SK-N-SH (cell line): ENCODE measurements at regions not wholly inside any gene's neighbourhood (a gene's known extent, or its start where the extent isn't known, plus 50 kb on each side); places are given as distances from the start of the nearest gene placed in this dataset.
"Not testable (repeated sequence)": the region's sequence is repeated elsewhere in the genome, so short reads cannot be mapped to it uniquely, and the experiment has no call there.

Experiments used
- CHD2 ChIP-seq: fragments of 150-350 bp; IDR thresholded peaks from 2 replicates; pipeline ENCODE4 v1.6.1; 2018; ENCODE audit warnings: low read length; ENCODE audit not compliant: partially characterized antibody
- GABPA ChIP-seq: IDR thresholded peaks from 2 replicates; pipeline ENCODE4 v1.4.0; 2012; ENCODE audit warnings: low read depth, mild to moderate bottlenecking
- GATA2 ChIP-seq: sonication (generic); formaldehyde crosslinking; IDR thresholded peaks from 2 replicates; pipeline ENCODE4 v1.5.0; 2020; ENCODE audit warnings: mild to moderate bottlenecking, missing genetic modification reagents
- MEF2A ChIP-seq: IDR thresholded peaks from 2 replicates; pipeline ENCODE4 v1.4.0; 2012; ENCODE audit warnings: low read depth, borderline replicate concordance
- SMC3 ChIP-seq: IDR thresholded peaks from 2 replicates; pipeline ENCODE4 v1.6.1; 2012; ENCODE audit warnings: low read depth, low read length, improper control_type of control experiment
- TCF12 ChIP-seq: IDR thresholded peaks from 2 replicates; pipeline ENCODE4 v1.4.0; 2012
- USF1 ChIP-seq: IDR thresholded peaks from 2 replicates; pipeline ENCODE4 v1.4.0; 2012; ENCODE audit warnings: low read depth, borderline replicate concordance
- USF2 ChIP-seq: fragments of 150-350 bp; IDR thresholded peaks from 2 replicates; pipeline ENCODE4 v1.6.1; 2017; ENCODE audit warnings: antibody characterized with exemption, low read length, low read depth, borderline replicate concordance
- TF ChIP-seq, protein P1 (sequence below): fragments of 200-600 bp; sonication (generic); IDR thresholded peaks from 2 replicates; pipeline ENCODE4 v1.6.1; 2017; ENCODE audit warnings: antibody characterized with exemption, mild to moderate bottlenecking, moderate library complexity

DNA sequence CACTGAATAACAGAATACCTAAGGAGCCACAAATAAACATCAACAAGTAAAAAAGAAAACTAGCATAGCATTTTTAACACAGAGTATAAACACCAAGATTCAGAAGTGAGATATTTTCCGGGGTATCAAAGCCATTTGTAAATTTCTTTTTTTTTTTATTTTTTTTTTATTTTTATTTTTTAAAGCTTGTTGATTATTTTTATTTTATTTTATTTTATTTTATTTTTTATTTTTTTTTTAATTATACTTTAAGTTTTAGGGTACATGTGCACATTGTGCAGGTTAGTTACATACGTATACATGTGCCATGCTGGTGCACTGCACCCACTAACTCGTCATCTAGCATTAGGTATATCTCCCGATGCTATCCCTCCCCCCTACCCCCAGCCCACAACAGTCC, 81.7 kb upstream of the PDE1A start:
- TF ChIP-seq GABPA, USF1, MEF2A, USF2, TCF12, CHD2, GATA2, SMC3: not testable (repeated sequence)
- TF ChIP-seq, protein P1, sequence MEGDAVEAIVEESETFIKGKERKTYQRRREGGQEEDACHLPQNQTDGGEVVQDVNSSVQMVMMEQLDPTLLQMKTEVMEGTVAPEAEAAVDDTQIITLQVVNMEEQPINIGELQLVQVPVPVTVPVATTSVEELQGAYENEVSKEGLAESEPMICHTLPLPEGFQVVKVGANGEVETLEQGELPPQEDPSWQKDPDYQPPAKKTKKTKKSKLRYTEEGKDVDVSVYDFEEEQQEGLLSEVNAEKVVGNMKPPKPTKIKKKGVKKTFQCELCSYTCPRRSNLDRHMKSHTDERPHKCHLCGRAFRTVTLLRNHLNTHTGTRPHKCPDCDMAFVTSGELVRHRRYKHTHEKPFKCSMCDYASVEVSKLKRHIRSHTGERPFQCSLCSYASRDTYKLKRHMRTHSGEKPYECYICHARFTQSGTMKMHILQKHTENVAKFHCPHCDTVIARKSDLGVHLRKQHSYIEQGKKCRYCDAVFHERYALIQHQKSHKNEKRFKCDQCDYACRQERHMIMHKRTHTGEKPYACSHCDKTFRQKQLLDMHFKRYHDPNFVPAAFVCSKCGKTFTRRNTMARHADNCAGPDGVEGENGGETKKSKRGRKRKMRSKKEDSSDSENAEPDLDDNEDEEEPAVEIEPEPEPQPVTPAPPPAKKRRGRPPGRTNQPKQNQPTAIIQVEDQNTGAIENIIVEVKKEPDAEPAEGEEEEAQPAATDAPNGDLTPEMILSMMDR: not testable (repeated sequence)
